Cardiac muscle cell (in vitro differentiated cells and primary cell): ENCODE measurements at regions not wholly inside any gene's neighbourhood (a gene's known extent, or its start where the extent isn't known, plus 50 kb on each side); places are given as distances from the start of the nearest gene placed in this dataset.

ENCODE experiments used
- DNase-seq, 2 donors: peaks; one replicate each; pipeline versions ENCODE4 v3.0.0 to v3.0.0-alpha.2; 2010 to 2017; ENCODE audit warnings: low read depth in 1 of 2, low spot score in 1 of 2
- H3K27ac ChIP-seq: fragments of 200-600 bp; sonication (generic); 2 replicates; pipeline ENCODE4 v1.5.1; 2016
- H3K27me3 ChIP-seq: fragments of 200-600 bp; sonication (generic); 2 replicates; pipeline ENCODE4 v1.6.0; 2016; ENCODE audit warnings: control low read depth
- H3K36me3 ChIP-seq: fragments of 200-600 bp; sonication (generic); 2 replicates; pipeline ENCODE4 v1.5.1; 2016; ENCODE audit warnings: control low read depth
- H3K4me1 ChIP-seq: fragments of 200-600 bp; sonication (generic); 2 replicates; pipeline ENCODE4 v1.8.1; 2017; ENCODE audit warnings: low read depth, mild to moderate bottlenecking, mixed run types
- H3K4me3 ChIP-seq: fragments of 200-600 bp; sonication (generic); 2 replicates; pipeline ENCODE4 v1.5.1; 2016; ENCODE audit warnings: mild to moderate bottlenecking
- H3K9me3 ChIP-seq: fragments of 200-600 bp; sonication (generic); 2 replicates; pipeline ENCODE4 v1.5.1; 2017; ENCODE audit warnings: low read depth, mild to moderate bottlenecking, control low read depth
- CTCF ChIP-seq: IDR thresholded peaks from 2 replicates; pipeline ENCODE4 v1.5.1; 2012; ENCODE audit warnings: low read depth, mild to moderate bottlenecking, low read length

DNA sequence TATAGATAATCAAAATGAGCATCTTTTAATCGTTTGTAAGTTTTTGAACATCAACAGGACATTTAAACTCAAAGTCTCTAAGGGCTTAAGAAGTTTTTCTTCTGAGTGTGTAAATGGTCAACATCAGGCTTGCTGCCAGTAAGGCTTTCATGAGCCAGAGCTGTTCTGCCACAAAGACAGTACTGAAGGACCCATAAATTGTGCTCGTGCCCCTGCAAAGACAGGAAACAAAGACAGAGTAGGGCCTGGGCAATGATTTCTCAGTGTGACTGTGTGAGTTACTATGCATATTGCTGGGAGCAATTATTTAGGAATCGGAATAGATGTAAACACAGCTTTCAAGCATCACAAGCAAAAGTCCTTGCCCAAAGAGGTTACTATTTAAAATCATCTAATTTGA is 300.0 kb downstream of the IDS start:
- Histone ChIP-seq H3K9me3 (no peaks in the 10 kb centered on the region), H3K4me1 (no peaks in the 10 kb centered on the region), H3K27me3 (no peaks in the 10 kb centered on the region), H3K36me3 (no peaks in the 10 kb centered on the region), H3K27ac (no peak overlapping the region), H3K4me3 (no peak overlapping the region)
- DNase-seq, result no peak
- TF ChIP-seq CTCF, result no peak

- DNase-seq, result no peak
- H3K4me1 ChIP-seq, result no peaks in the 10 kb centered on the region
- H3K4me3 ChIP-seq, result no peak overlapping the region
- no peaks in the 10 kb centered on the region for H3K36me3 ChIP-seq
- H3K27ac ChIP-seq, result no peak overlapping the region
- H3K27me3 ChIP-seq, result no peaks in the 10 kb centered on the region
- H3K9me3 ChIP-seq, result no peaks in the 10 kb centered on the region
- no peak for TF ChIP-seq CTCF
These were observed 305.4 kb downstream of the IDS start for GRCh38 chrX:149199734-149200133.

GRCh38 chrX:149198980-149199732 is 305.9 kb downstream of the IDS start:
- no peak for DNase-seq
- H3K36me3 ChIP-seq, result no peaks in the 10 kb centered on the region
- no peak overlapping the region for H3K4me3 ChIP-seq
- no peak overlapping the region for H3K27ac ChIP-seq
- H3K27me3 ChIP-seq, result no peaks in the 10 kb centered on the region
- no peak for TF ChIP-seq CTCF
- no peaks in the 10 kb centered on the region for H3K9me3 ChIP-seq
- H3K4me1 ChIP-seq, result no peaks in the 10 kb centered on the region

DNA sequence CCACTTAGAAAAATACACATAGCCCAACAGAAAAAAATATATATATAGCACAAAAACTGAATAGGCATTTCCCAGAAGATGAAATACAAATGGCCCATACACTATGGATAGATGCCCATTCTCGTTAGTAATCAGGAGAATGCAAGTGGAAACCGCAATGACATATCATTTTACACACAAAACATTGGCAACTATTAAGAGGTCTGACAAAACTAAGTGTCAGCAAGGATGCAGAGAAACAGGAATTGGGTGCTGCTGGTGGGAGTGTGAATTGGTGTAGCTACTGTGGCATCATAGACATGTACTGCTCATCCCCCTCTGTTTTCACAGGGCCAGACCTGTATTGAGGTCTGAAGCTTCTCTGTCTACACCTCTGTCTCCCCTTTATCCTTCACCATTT is 320.0 kb downstream of the IDS start:
- H3K4me3 ChIP-seq, result no peak overlapping the region
- TF ChIP-seq CTCF, result no peak
- H3K4me1 ChIP-seq, result no peaks in the 10 kb centered on the region
- H3K9me3 ChIP-seq, result no peaks in the 10 kb centered on the region
- no peak overlapping the region for H3K27ac ChIP-seq
- DNase-seq, result peak in 1 of 2 donors; percentile 46
- H3K36me3 ChIP-seq, result no peaks in the 10 kb centered on the region
- H3K27me3 ChIP-seq, result no peaks in the 10 kb centered on the region

DNA sequence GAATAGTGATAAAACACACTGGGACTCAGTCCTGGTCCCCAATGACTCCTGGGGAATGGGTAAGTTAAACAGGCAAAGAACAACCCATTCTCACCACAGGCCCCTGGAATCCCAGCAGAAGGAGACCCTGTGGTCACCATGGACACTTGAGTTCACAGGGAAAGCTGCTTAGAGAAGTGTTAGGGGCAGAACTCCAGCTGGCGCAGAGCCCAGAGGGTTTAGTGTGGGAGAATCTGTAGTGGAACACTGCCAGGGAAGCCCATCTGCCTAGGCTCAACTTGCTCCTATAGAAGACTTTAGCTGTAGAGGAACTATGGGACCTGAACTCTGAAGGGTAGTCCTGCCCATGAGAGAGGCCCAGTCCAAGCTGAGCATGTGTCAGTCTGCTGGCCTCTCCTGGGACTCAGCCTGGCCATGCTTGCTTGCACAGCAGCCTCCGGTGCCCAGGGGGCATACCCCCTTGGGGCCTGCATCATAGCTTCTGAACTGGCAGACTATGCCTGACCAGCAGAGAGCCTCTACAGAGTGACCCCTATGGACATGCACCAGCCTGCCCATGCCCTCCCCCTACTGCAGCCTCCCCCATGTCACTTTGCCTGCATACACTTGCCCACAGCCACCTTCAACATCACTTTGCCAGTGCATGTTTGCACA is 343.5 kb downstream of the IDS start:
- Histone ChIP-seq H3K36me3 (no peaks in the 10 kb centered on the region), H3K27ac (no peak overlapping the region), H3K27me3 (no peaks in the 10 kb centered on the region), H3K4me3 (no peak overlapping the region), H3K9me3 (no peaks in the 10 kb centered on the region), H3K4me1 (no peaks in the 10 kb centered on the region)
- TF ChIP-seq CTCF, result no peak
- peak in 1 of 2 donors; percentile 30 for DNase-seq
